Glomerular endothelial cell (primary cell): ENCODE measurements at regions not wholly inside any gene's neighbourhood (a gene's known extent, or its start where the extent isn't known, plus 50 kb on each side); places are given as distances from the start of the nearest gene placed in this dataset.

Experiments used
- DNase-seq: peaks from one replicate; pipeline ENCODE4 v3.0.0-alpha.2; 2011; ENCODE audit warnings: low read depth, low spot score; ENCODE audit errors: extremely low read depth

DNA sequence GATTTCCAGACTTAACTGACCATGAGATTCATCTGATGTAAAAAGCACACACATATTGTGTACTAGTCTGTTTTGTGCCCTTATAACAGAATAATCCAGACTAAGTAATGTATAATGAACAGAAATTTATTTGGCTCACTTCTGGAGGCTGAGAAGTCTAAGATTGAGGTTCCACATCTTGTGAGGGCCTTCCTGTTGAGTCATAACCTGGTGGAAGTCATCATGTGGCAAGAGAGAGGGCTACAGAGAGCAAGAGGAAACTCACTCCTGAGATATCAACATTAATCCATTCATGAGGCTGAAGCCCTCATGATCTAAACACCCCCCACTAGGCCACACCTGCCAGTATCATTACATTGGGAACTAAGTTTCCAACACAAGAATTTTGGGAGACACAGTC is 977.6 kb downstream of the MCTP2 start:
- peak; percentile 27 for DNase-seq

DNA sequence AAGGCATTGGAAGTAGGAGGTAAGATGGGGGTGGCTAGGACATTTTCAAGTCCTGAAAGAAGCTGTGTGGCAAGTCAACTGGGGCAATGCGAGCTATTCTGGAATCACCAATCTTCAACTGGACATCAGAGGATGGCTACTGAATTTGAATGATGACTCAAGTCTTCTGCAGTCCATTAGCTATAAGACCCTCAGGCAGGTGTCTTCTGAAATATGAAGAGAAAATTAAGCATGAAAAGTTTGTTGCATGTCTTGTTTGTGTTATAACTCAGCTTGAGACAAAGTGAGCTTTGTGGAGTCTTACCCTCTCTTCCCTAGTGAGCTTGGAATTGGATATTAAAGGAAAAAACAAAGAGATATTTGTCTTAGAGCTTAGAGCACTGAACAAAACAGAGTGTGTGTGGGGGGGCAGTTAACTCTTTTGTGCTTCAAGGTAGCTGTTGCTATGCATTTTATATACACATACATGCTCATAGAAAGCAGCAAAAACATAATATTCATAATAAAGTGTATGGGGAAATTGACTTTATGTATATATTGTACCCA is 979.1 kb downstream of the MCTP2 start:
- no peak for DNase-seq

DNA sequence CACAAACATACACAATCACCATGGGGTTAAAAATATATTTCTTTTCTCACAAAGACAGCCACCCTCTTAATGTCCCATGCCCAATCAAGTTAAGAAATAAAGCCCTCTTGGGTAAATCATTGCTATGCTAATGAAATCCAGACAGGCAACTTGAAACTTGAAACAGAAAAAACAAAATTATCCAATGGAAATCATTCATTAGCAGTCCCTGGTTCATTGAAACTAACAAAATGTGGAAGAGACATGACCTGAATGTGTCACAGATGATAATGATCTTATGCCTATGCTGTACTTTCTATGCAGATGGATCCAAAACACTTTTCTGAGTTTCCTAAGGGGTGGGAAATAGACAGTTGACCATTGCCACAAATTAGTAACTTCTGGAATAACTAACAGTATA is 983.7 kb downstream of the MCTP2 start:
- DNase-seq: no peak

DNA sequence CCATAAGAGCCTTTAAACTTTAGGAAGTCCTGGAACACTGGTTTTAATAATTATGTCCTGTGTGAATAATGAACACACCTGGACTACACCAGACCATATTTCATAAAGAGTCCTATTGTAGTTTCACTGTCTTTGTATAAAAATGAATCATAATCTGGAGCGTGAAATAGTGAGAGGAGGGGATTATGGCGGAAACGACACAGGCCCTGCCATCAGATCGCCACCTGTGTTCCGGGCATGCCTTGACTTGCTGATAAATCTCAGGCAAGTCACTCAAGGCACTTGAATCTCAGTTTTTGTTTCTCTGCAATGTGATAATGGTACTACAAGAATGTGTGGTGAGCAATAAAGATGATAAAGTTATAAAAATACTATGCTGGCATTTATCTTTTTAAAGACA is 995.5 kb downstream of the MCTP2 start:
- no peak for DNase-seq

DNA sequence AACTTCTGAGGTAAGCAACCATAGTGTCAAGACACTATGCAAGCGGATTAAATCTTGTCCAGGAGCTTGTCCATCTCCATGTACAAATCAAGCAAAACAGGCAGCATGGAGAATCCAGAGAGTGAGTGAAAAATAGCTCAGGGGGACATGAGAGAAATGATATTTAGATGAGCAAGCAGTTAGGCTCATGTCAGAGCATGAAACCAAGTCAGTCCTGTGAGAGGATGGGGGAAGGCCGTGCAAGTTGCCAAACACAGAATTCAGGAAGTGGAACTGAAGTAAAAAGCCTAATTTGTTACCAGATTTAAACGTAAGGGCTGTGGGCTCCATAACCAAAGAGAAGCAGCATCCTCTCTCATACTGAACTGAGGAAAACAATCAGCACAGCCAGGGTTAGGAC is 995.9 kb downstream of the MCTP2 start:
- DNase-seq: no peak

DNA sequence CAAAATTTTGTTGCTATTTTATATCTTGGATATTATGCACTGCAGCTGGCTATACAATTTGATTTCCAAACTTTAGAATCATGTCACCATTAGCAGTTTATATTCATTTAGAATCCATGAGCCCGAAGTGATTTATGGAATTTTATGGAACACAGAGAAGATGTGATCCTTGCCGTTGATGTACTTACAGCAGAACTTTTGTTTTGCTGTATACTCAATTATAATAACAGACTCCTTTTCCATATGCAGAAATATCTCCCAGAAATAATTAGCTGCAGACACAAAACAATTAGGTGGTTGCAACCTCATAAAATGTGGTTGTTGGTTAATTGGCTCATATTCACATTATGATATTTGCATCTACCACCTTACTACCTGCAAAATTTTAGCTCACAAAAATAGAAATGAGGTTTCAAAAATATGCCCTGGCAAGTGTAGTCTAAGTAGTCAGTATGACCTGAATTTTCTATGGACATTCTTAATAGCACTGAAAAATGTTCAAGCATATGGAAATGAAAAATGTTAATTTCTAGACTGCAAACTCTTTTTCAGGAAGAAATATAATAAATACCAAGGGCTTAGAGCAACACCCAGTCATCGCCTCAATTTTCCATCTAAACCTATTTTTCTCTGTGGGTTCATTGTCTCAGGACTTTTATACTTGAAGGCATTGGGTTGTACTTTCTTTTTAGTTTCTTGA is 997.6 kb downstream of the MCTP2 start:
- DNase-seq: no peak

DNA sequence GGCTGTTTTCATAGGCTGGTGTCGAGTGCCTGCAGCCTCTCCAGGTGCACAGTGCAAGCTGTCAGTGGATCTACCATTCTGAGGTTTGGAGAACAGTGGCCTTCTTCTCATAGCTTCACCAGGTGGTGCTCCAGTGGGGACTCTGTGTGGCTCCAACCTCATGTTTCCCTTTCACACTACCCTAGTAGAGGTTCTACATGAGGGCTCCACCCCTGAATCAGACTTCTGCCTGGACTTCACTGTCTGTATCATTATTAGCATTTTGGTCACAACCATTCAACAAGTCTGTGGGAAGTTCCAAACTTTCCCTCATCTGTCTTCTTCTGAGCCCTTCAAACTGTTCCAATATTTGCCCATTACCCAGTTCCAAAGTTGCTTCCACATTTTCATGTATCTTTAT is 1003.7 kb downstream of the MCTP2 start:
- DNase-seq: no peak

DNA sequence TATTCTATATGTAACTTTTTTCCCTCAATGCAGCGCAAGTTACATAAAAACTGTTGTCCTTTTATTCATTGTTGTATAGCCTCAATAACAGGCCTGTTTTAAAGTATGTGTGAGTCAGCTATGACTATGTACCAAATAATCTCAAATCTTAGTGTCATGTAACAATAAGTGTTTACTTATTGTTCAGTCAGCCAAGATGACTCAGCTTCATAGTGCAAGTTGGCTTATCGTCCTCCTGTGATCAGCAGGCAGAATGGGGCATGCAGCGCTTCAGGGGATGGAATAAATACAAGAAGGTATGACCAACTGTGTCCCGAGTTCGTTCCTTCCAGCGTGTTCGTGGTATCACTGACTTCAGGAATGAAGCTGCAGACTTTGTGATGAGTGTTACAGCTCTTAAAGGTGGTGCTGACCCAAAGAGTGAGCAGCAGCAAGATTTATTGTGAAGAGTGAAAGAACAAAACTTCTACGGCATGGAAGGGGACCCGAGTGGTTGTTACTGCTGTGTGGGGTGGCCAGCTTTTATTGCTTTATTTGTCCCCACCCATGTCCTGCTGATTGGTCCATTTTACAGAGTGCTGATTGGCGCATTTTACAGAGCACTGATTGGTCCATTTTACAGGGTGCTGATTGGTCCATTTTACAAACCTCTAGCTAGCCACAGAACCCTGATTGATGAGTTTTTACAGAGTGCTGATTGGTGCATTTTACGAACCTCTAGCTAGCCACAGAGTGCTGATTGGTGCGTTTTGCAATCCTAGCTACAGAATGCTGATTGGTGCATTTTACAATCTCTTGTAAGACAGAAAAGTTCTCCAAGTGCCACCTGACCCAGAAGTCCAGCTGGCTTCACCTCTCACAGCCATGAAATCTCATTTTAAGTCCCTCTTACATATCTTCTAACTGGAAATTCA is 1016.0 kb downstream of the MCTP2 start:
- DNase-seq: peak; percentile 84

DNA sequence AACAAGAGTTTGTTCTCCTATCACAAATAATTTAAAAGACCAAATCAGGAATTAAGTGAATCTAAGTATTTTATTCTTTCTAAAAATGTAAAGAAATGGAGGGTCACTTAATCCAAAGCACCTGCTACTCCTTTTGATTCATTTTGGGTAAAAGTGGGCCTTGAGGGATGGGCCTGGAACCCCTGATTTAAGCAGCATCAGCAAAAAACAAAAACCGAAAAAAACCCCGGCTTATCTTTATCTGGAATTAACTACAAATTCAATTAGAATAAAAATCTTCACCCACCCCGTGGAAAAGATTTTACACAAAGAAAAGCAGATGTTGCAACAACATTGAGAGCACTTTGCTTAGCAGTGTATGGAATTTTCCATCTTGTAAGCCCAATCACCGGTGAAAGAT is 1018.2 kb downstream of the MCTP2 start:
- no peak for DNase-seq

DNA sequence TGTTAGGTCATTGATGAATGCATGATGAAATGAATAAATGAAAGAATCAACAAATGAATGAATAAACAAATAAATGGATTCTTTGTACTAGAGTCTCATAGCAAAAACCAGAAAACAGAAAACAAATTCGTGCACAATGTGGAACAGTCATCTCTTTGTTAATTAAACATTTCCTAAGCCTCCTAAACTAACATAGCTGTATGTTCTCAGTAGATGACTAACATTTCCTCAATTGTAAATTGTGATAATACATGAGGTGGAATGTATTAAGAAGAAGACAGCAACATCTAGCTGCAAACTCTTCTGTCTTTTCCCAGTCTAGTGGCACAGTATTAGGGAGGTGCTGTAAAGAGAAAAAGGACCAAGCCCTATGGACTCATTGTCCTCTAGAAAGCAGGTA is 1021.0 kb downstream of the MCTP2 start:
- DNase-seq: no peak

DNA sequence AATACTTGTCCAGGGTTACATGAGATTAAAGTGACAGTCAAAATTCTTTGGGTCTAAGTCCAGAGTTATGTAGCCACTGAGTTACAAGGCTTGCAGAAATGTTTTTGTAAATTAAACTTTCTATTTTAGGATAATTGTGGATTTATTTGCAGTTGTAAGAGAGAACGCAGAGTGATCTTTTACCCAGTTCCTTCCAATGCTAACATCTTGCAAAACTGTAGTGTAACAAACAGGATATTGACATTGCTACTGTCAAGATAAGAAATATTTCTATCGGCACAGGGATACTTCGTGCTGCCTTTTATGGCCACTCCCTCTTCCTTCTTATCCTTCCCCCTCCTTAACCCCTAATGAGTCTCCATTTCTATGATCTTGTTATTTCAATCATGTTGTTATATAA is 1022.9 kb downstream of the MCTP2 start:
- DNase-seq: no peak

DNA sequence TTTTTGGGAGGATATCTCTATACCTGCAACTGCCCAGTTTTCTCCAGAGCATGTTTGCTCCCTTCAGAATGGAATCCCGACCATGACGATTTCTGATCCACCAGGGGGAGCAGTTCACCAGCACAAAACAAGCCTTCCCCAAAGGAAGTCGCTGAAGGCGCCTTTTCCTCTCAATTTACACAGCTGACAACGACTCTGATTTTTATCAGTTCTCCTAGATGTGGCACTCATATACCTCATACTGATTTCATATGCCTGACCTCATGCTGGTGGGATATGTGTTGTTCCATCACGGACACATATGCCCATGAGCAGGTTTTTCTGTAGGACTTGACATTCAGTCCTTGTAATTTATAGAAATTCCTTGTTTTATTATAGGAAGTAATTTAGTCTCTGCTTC is 1028.2 kb downstream of the MCTP2 start:
- DNase-seq: peak; percentile 91

DNA sequence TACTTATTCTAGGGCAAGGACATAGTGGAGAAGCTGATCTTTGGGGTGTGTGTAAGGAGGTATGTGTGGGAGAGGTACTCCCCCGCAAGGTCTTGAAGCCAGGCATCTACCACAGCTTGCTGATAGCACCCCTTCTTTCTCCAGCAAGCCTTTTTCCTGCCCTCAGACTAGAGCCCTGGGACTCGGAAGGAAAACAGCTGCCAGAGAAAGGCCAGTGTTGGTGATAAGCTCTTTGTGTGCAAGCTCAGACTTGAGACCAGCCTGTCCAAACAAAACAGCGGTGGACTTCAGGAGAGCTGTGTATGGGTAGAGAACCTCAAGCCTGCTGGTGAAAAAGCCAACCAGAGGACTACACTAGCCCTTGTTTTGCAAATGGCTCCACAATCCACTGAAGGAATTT is 1028.6 kb downstream of the MCTP2 start:
- no peak for DNase-seq

DNA sequence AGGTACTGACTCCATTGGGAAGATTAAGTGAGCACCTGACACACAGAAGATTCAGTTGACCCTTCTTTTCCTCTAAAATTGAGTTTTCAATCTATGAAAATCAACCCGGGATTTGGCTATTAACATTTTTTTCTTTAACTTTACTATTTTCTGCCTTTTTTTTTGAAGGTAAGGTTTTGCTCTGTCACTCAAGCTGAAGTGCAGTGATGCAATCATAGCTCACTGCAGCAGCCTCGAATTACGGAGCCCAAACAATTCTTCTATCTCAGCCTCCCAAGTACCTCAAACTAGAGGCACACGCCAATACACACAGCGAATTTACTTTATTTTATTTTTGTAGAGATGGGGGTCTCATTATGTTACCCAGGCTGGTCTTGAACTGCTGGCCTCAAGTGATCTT is 1029.5 kb downstream of the MCTP2 start:
- no peak for DNase-seq

DNA sequence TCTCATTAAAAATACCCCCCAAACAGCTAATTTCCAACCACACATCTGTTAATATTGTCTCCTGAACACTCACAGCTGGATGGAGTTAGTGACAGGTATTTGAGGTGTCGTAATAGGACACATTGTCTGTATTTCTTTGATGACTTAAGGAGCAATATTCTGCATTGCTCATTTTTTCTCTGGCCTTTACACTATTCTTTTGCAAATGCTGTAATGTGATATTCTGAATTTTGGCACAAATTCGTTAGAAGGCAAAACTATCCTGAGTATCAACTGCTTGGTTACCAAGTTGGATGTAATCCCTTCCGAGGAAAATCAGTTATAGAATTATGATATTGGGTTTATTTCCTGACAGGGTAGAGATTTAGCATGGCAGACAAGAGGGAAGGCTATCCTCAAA is 1030.2 kb downstream of the MCTP2 start:
- no peak for DNase-seq

DNA sequence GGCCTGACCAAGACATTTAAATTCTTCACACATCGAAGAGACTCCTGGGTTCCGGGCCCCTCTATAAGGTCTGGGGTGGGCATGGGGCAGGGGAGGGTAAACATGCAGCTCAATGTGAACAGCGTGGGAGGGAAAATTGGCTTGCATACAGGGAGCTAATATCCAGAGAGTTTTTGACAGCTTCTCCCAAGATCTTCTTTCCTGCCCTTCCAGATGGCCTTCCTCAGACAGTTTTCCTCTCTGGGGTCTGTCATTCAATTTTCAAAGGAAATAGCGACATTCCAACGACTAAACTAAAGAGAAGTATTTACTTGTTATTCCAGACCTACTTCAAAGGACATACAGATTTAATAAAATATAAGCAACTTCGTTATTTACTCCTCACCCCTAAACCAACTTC is 1030.6 kb downstream of the MCTP2 start:
- DNase-seq: no peak

DNA sequence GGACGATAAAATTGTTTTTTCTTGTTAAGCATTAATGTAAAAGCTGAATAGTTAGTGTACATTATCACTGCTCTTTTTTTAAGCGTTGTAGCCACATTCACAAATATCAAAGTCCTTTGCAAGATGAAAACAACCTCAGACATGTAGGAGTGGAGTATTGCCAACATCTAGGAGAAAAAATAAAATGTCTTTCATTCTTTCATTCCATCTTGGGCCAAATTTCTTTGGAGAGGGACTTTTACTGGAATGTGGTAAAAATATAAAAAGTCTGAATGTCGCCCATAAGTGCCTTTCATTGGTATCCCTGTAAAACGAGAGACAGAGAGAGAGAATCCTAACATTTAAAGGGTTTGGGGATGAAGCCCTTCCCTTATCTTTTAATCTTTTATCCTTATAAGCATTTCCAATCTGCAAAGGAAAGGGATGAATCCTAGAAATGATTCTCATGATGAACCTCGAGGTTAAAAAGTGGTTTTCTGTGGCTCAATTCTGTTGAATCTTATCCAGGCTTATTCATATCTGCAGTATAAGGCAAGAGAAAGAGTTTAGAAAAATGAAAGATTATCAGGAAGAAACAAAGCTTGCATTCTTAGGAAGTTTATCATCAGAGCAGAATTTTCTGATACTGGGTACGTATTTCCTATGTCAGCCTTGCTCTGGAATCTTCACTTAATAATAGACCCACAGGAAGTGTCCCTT is 1031.7 kb downstream of the MCTP2 start:
- DNase-seq: no peak

DNA sequence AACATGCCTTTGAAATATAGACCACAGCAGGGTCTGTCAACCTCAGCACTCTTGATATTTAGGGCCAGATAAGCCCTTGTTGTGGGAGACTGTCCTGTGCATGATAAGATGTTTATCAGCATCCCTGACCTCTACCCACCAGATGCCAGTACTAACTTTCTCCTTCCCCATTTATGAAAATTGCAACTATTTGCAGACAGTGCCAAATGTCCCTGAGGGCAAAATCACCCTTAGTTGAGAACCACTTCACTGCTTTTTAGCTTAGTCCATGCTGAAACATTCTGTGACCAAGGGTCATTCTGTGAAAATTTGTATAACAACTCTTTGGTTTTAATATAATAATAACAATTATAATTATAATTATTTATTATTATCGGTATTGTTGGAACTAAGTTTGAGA is 1032.4 kb downstream of the MCTP2 start:
- no peak for DNase-seq

DNA sequence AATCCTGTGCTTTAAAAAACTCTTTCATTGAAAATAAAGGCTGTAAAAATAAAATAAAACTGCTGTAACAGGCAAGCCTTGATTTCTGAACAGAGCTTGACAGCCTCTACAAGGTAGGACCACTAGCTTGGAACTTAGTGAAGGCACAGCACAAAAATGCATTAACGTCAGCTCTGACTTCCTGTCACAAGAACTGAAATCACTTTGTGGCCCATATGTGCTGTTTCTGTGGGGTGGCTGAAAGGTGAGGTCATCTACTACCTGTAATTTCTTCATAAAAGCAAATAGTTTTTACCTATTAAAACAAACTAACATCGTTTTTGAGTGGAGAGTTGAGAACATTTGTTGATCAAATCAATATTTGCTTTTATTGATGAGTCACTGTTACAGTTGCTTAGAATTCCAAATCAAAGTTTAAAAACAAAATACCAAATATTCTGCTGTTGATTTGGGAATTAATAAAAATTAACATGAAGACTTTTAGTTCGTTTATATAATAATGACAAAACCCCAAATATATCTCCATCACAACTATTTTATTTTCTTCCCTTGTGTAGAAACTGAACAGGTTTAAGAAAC is 1034.1 kb downstream of the MCTP2 start:
- DNase-seq: no peak

DNA sequence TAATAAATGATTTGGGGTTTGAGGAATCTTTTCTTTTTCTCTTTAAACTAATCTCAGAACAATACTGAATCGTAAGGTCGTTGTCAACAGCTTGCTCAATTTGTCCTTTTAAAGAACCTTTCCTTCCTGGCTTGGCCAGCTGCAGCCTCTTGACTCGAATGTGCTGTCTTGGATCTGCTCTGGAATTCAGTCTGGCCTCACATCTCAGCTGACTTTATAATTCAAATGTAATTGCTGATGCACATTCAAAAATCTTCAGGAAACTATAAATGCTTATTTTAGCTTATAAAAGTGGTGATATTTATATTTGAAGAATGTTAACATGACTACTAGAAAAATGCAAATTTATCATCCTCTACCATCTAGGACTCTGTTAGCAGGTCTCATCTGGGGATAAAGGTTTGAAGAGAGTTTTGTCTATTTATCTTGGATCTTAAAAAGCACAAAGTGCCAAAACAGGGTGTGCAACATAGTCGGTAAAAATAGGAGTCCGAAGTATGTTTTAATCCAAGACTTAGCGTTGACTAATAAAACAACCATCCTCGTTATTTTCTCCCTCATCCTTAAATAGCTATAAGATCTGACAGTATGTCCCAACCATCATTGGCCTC is 1035.2 kb downstream of the MCTP2 start:
- no peak for DNase-seq

DNA sequence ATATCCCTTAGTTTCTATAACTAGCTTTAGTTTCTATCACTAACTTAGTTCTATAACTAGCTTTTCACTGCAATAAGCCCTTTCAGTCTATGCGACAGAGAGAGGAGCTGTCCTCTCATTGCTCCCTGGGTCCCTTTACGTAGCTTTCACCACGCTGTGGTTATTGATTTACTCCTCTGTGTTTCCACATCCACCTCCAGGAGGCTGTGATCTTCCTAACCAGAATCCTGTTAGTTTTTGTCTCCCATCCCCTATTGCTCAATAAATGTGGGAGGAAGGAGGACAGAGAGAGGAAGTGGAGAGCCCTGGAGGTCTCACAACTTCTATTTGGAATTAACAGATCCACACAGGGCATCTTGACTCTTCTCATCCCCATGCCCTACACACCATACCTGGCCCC is 1036.1 kb downstream of the MCTP2 start:
- no peak for DNase-seq
